ENCODE measurements at regions not wholly inside any gene's neighbourhood (a gene's known extent, or its start where the extent isn't known, plus 50 kb on each side); places are given as distances from the start of the nearest gene placed in this dataset.

DNA sequence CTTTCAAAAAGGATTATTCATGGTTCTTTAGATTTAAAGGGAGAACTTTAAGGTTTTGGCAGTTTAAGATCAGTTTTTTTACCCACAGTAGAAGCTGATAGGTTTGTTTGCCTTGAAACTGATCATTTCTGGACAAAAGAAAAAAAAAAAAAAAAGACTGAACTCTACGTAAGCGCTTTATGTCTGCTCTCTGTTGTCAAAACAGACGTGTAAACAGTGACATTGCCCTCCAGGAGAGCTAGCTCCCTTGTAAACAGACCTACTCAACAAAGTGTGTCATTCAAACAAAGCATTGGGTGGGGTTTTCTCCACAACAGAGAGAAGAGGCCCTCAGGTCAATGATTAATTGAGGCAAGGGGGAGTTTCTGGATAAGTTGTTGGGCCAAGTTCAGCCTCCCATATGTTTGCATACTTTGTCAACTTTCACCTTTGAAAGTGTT, 568.1 kb upstream of the LRRN3 start:
- H3K36me3 Mint-ChIP-seq (ENCODE audit: insufficient read depth, unreplicated experiment), result peaks cover 3% of the 10 kb centered on the region
- H3K4me1 Mint-ChIP-seq (ENCODE audit: low read depth, unreplicated experiment), result peaks cover 12% of the 10 kb centered on the region
- H3K4me3 Mint-ChIP-seq (ENCODE audit: low read depth, unreplicated experiment), result no peak overlapping the region
- H3K27ac Mint-ChIP-seq (ENCODE audit: unreplicated experiment), result peak overlapping the region; percentile 57
- DNase-seq, result peak; percentile 41
- H3K27me3 Mint-ChIP-seq (ENCODE audit: unreplicated experiment), result no peaks in the 10 kb centered on the region
- TF ChIP-seq, protein P1, sequence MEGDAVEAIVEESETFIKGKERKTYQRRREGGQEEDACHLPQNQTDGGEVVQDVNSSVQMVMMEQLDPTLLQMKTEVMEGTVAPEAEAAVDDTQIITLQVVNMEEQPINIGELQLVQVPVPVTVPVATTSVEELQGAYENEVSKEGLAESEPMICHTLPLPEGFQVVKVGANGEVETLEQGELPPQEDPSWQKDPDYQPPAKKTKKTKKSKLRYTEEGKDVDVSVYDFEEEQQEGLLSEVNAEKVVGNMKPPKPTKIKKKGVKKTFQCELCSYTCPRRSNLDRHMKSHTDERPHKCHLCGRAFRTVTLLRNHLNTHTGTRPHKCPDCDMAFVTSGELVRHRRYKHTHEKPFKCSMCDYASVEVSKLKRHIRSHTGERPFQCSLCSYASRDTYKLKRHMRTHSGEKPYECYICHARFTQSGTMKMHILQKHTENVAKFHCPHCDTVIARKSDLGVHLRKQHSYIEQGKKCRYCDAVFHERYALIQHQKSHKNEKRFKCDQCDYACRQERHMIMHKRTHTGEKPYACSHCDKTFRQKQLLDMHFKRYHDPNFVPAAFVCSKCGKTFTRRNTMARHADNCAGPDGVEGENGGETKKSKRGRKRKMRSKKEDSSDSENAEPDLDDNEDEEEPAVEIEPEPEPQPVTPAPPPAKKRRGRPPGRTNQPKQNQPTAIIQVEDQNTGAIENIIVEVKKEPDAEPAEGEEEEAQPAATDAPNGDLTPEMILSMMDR (IDR thresholded peaks at IDR 0.05; ENCODE audit: unreplicated experiment), result no peak
- CTCF ChIA-PET, result interaction anchor here (0.5 to 0.7 kb wide), 3 partner anchors 30 to 433 kb away, joined by 3 to 4 read pairs (median 3); no protein-coding TSS in a partner anchor
- H3K9me3 Mint-ChIP-seq (ENCODE audit: low read depth, unreplicated experiment), result peaks cover 3% of the 10 kb centered on the region
- intact Hi-C loops (cut with micrococcal nuclease; ENCODE audit: unreplicated experiment), result no loop called here
- BruUV-seq (replicated peaks), result no TSS peak

DNA sequence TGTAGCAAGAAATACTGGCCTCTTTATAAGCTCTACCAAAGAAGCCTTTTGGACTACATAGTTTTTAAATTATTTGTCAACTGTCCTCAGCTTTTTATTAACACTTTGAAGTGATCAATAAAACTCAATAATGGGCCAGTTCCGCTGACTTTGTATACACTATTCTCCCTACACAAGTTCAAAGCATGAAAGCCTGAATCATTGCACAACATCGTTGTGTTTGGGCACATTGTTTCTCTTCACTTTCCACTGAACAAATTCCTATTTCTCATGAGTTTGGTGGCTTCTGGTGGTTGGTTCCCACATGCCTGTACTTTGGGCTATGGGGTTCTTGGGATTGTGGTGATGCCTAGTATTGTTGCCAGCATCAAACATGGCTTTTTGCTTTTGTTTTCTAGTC, 561.8 kb upstream of the LRRN3 start:
- BruUV-seq (replicated peaks), result no TSS peak
- TF ChIP-seq, protein P1 (IDR thresholded peaks at IDR 0.05; ENCODE audit: unreplicated experiment), result no peak
- no peak for DNase-seq
- no peak overlapping the region for H3K4me3 Mint-ChIP-seq (ENCODE audit: low read depth, unreplicated experiment)
- H3K27me3 Mint-ChIP-seq (ENCODE audit: unreplicated experiment), result no peaks in the 10 kb centered on the region
- no peaks in the 10 kb centered on the region for H3K36me3 Mint-ChIP-seq (ENCODE audit: insufficient read depth, unreplicated experiment)
- H3K27ac Mint-ChIP-seq (ENCODE audit: unreplicated experiment), result no peak overlapping the region
- peaks cover 3% of the 10 kb centered on the region for H3K9me3 Mint-ChIP-seq (ENCODE audit: low read depth, unreplicated experiment)
- CTCF ChIA-PET, result no interaction called here
- H3K4me1 Mint-ChIP-seq (ENCODE audit: low read depth, unreplicated experiment), result no peaks in the 10 kb centered on the region
- intact Hi-C loops (cut with micrococcal nuclease; ENCODE audit: unreplicated experiment), result no loop called here

DNA sequence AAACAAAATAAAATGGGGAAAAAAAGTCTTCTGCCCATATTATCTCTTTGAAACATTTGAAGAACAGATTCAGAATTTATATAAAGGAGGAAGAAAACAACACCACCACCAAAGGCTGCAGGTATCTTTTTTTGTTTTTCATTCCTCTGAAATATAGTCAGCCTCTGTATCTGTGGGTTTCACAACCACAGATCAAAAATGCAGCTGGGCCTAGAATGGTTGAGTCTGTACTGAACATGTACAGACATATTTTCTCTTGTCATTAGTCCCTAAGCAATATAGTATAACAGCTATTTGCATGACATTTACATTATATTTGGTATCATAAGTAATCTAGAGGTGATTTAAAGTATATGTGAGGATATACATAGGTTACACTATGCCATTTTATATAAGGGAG, 559.7 kb upstream of the LRRN3 start:
- no peak for DNase-seq
- CTCF ChIA-PET, result no interaction called here
- no peaks in the 10 kb centered on the region for H3K36me3 Mint-ChIP-seq (ENCODE audit: insufficient read depth, unreplicated experiment)
- intact Hi-C loops (cut with micrococcal nuclease; ENCODE audit: unreplicated experiment), result no loop called here
- BruUV-seq (replicated peaks), result no TSS peak
- TF ChIP-seq, protein P1 (IDR thresholded peaks at IDR 0.05; ENCODE audit: unreplicated experiment), result no peak
- H3K27me3 Mint-ChIP-seq (ENCODE audit: unreplicated experiment), result no peaks in the 10 kb centered on the region
- H3K4me3 Mint-ChIP-seq (ENCODE audit: low read depth, unreplicated experiment), result no peak overlapping the region
- peaks cover 3% of the 10 kb centered on the region for H3K9me3 Mint-ChIP-seq (ENCODE audit: low read depth, unreplicated experiment)
- H3K27ac Mint-ChIP-seq (ENCODE audit: unreplicated experiment), result no peak overlapping the region
- no peaks in the 10 kb centered on the region for H3K4me1 Mint-ChIP-seq (ENCODE audit: low read depth, unreplicated experiment)

DNA sequence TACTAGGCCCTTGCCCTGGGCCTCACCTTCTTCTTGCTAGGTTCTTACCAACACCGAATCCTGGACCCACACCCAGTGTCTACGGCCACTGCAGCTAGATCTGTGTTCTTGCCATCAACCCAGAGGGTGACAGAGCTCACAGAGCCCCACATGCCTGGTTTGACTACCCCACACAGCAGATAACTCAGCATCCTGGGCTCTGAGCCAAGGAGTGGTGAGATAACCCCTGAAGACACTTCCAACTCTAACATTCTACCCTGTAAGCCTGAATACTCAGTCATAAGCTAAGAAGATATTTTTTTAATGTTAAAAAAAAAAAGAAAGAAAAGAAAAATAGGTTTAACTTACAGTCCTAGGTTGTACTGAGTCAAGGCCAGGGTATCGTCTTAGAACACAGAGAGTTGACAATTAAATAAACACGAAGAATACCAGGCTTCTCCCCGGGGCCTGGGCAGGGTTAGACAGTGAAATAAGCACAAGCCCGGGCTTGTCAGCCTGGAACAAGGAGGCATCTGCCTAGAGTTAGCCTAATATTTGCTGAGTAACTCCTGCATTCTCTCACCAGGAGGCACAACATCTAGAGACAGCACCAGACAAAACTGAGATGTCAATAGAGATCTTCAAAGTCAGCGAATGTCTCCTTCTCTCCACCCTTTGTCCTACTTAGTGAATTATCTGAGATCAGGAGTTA, 556.5 kb upstream of the LRRN3 start:
- no peaks in the 10 kb centered on the region for H3K36me3 Mint-ChIP-seq (ENCODE audit: insufficient read depth, unreplicated experiment)
- no peaks in the 10 kb centered on the region for H3K4me1 Mint-ChIP-seq (ENCODE audit: low read depth, unreplicated experiment)
- CTCF ChIA-PET, result no interaction called here
- H3K4me3 Mint-ChIP-seq (ENCODE audit: low read depth, unreplicated experiment), result no peak overlapping the region
- intact Hi-C loops (cut with micrococcal nuclease; ENCODE audit: unreplicated experiment), result no loop called here
- H3K9me3 Mint-ChIP-seq (ENCODE audit: low read depth, unreplicated experiment), result no peaks in the 10 kb centered on the region
- TF ChIP-seq, protein P1 (IDR thresholded peaks at IDR 0.05; ENCODE audit: unreplicated experiment), result no peak
- H3K27me3 Mint-ChIP-seq (ENCODE audit: unreplicated experiment), result no peaks in the 10 kb centered on the region
- DNase-seq, result no peak
- no peak overlapping the region for H3K27ac Mint-ChIP-seq (ENCODE audit: unreplicated experiment)
- BruUV-seq (replicated peaks), result no TSS peak
